ENCODE measurements at regions not wholly inside any gene's neighbourhood (a gene's known extent, or its start where the extent isn't known, plus 50 kb on each side); places are given as distances from the start of the nearest gene placed in this dataset.

GRCh38 chr9:113753398-113754119 lies 122.5 kb upstream of the ZNF618 start:
- H3K9ac ChIP-seq (ENCODE audit: control insufficient read depth, extremely low read depth, insufficient read depth, low read length) = no peak overlapping the region
- H3K4me2 ChIP-seq (ENCODE audit: control insufficient read depth, extremely low read depth, insufficient read depth, low read depth, low read length) = no peak overlapping the region
- peaks cover 10% of the 10 kb centered on the region for H3K27me3 ChIP-seq (ENCODE audit: control insufficient read depth, extremely low read depth, insufficient read depth, low read length)
- dilution Hi-C loops (cut with MboI; ENCODE audit: extremely low pct_ligation_motif_present, low sequenced_read_pairs) = no loop called here
- peaks cover 3% of the 10 kb centered on the region for H4K20me1 ChIP-seq (ENCODE audit: control insufficient read depth, extremely low read depth, insufficient read depth, low read length)
- no peak for FAIRE-seq
- H3K4me3 ChIP-seq (ENCODE audit: control insufficient read depth in 2 of 3, extremely low read depth in 1 of 3, insufficient read depth in 2 of 3, low read depth in 1 of 3, low read length in 3 of 3) = no peak overlapping the region
- no peak overlapping the region for H2AFZ ChIP-seq (ENCODE audit: control insufficient read depth, low read length)
- DNase-seq (ENCODE audit: low read depth, low spot score) = no peak
- no peaks in the 10 kb centered on the region for H3K79me2 ChIP-seq (ENCODE audit: control insufficient read depth, insufficient read depth, low read length)
- H3K9me1 ChIP-seq (ENCODE audit: control insufficient read depth, extremely low read depth, insufficient read depth, low read length) = no peaks in the 10 kb centered on the region
- TF ChIP-seq EZH2 (IDR thresholded peaks at IDR 0.05; ENCODE audit: low read length) (no peak), CTCF (optimal IDR thresholded peaks at IDR 0.05 in 1 of 3, IDR thresholded peaks at IDR 0.05 in 1 of 3, conservative IDR thresholded peaks at IDR 0.05 in 1 of 3; ENCODE audit: extremely low read depth in 1 of 3, insufficient read depth in 2 of 3, low read length in 3 of 3) (no peak)
- H3K9me3 ChIP-seq (ENCODE audit: control insufficient read depth, low read depth, low read length) = no peaks in the 10 kb centered on the region
- H3K36me3 ChIP-seq (ENCODE audit: control insufficient read depth in 2 of 2, extremely low read depth in 1 of 2, insufficient read depth in 2 of 2, low read length in 2 of 2) = no peaks in the 10 kb centered on the region
- no peak overlapping the region for H3K27ac ChIP-seq (ENCODE audit: control insufficient read depth, insufficient read depth, low read length)
- no peaks in the 10 kb centered on the region for H3K4me1 ChIP-seq (ENCODE audit: control insufficient read depth, extremely low read depth, insufficient read depth, low read length)

GRCh38 chr9:113754739-113755138 lies 121.4 kb upstream of the ZNF618 start:
- no peaks in the 10 kb centered on the region for H3K9me1 ChIP-seq (ENCODE audit: control insufficient read depth, extremely low read depth, insufficient read depth, low read length)
- peaks cover 10% of the 10 kb centered on the region for H3K27me3 ChIP-seq (ENCODE audit: control insufficient read depth, extremely low read depth, insufficient read depth, low read length)
- no peak overlapping the region for H3K4me3 ChIP-seq (ENCODE audit: control insufficient read depth in 2 of 3, extremely low read depth in 1 of 3, insufficient read depth in 2 of 3, low read depth in 1 of 3, low read length in 3 of 3)
- peaks cover 3% of the 10 kb centered on the region for H4K20me1 ChIP-seq (ENCODE audit: control insufficient read depth, extremely low read depth, insufficient read depth, low read length)
- no peak overlapping the region for H3K27ac ChIP-seq (ENCODE audit: control insufficient read depth, insufficient read depth, low read length)
- no peak overlapping the region for H3K9ac ChIP-seq (ENCODE audit: control insufficient read depth, extremely low read depth, insufficient read depth, low read length)
- FAIRE-seq (no peak), DNase-seq (ENCODE audit: low read depth, low spot score) (no peak)
- no peaks in the 10 kb centered on the region for H3K9me3 ChIP-seq (ENCODE audit: control insufficient read depth, low read depth, low read length)
- H3K79me2 ChIP-seq (ENCODE audit: control insufficient read depth, insufficient read depth, low read length) = no peaks in the 10 kb centered on the region
- no peak overlapping the region for H2AFZ ChIP-seq (ENCODE audit: control insufficient read depth, low read length)
- no peak overlapping the region for H3K4me2 ChIP-seq (ENCODE audit: control insufficient read depth, extremely low read depth, insufficient read depth, low read depth, low read length)
- H3K4me1 ChIP-seq (ENCODE audit: control insufficient read depth, extremely low read depth, insufficient read depth, low read length) = no peaks in the 10 kb centered on the region
- no peaks in the 10 kb centered on the region for H3K36me3 ChIP-seq (ENCODE audit: control insufficient read depth in 2 of 2, extremely low read depth in 1 of 2, insufficient read depth in 2 of 2, low read length in 2 of 2)
- dilution Hi-C loops (cut with MboI; ENCODE audit: extremely low pct_ligation_motif_present, low sequenced_read_pairs) = no loop called here
- TF ChIP-seq CTCF (optimal IDR thresholded peaks at IDR 0.05 in 1 of 3, IDR thresholded peaks at IDR 0.05 in 1 of 3, conservative IDR thresholded peaks at IDR 0.05 in 1 of 3; ENCODE audit: extremely low read depth in 1 of 3, insufficient read depth in 2 of 3, low read length in 3 of 3) (no peak), EZH2 (IDR thresholded peaks at IDR 0.05; ENCODE audit: low read length) (no peak)

Data from keratinocyte (primary cell).